Ascending aorta (tissue), 2 donors: ENCODE measurements at regions not wholly inside any gene's neighbourhood (a gene's known extent, or its start where the extent isn't known, plus 50 kb on each side); places are given as distances from the start of the nearest gene placed in this dataset.

Source experiments
- DNase-seq, 2 donors: peaks; one replicate each; pipeline ENCODE4 v3.0.0-alpha.2; 2019; ENCODE audit warnings: low spot score in 2 of 2
- H3K27ac ChIP-seq, 2 donors: fragments of 200-600 bp; sonication (generic); one replicate each; pipeline ENCODE4 v1.5.1; 2016 to 2017; ENCODE audit warnings: mild to moderate bottlenecking in 1 of 2
- H3K27me3 ChIP-seq: fragments of 200-600 bp; sonication (generic); one replicate; pipeline ENCODE4 v1.5.1; 2017
- H3K36me3 ChIP-seq, 2 donors: fragments of 200-600 bp; sonication (generic); one replicate each; pipeline ENCODE4 v1.5.1; 2016
- H3K4me1 ChIP-seq, 2 donors: fragments of 200-600 bp; sonication (generic); one replicate each; pipeline ENCODE4 v1.5.1; 2016 to 2017; ENCODE audit warnings: mild to moderate bottlenecking in 1 of 2
- H3K4me3 ChIP-seq, 2 donors: fragments of 200-600 bp; sonication (generic); one replicate each; pipeline ENCODE4 v1.5.1; 2016 to 2017; ENCODE audit warnings: mild to moderate bottlenecking in 1 of 2
- H3K9me3 ChIP-seq, 2 donors: fragments of 200-600 bp; sonication (generic); one replicate each; pipeline ENCODE4 v1.5.1; 2016
- intact Hi-C: fragments of 100-400 bp; cut with DNase I; formaldehyde crosslinking; loops from one replicate; pipeline ENCODE4 v1.15.1; 2023
- TF ChIP-seq, protein P1 (sequence below), 3 experiments: fragments of 200-600 bp in 2 of 3; fragments of 450-650 bp in 1 of 3; sonication (generic) in 2 of 3; IDR thresholded peaks; one replicate each; pipeline ENCODE4 v1.5.1; 2016 to 2019; ENCODE audit warnings: antibody characterized with exemption in 3 of 3, mild to moderate bottlenecking in 1 of 3, moderate library complexity in 1 of 3

DNA sequence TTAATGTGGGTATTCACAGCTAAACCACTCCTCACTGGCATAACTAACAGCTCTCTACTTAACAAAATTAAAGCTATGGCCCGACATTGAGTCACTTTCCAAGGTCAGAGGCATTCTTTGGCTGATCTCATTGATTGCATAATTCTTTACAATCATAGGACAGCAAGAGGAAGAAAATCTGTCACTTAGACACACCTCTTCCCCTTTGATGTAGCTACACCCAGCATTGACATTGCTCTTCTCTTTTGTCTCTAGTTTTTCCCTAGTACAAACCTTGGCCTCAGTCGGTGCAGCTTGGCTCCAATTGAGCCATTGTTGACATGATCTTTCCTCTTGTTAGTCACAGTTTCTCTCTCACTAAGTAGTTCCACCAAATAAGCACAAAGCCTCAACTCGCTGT is 313.3 kb upstream of the ACTRT1 start:
- no peak overlapping the region for H3K4me3 ChIP-seq
- TF ChIP-seq, protein P1, sequence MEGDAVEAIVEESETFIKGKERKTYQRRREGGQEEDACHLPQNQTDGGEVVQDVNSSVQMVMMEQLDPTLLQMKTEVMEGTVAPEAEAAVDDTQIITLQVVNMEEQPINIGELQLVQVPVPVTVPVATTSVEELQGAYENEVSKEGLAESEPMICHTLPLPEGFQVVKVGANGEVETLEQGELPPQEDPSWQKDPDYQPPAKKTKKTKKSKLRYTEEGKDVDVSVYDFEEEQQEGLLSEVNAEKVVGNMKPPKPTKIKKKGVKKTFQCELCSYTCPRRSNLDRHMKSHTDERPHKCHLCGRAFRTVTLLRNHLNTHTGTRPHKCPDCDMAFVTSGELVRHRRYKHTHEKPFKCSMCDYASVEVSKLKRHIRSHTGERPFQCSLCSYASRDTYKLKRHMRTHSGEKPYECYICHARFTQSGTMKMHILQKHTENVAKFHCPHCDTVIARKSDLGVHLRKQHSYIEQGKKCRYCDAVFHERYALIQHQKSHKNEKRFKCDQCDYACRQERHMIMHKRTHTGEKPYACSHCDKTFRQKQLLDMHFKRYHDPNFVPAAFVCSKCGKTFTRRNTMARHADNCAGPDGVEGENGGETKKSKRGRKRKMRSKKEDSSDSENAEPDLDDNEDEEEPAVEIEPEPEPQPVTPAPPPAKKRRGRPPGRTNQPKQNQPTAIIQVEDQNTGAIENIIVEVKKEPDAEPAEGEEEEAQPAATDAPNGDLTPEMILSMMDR (IDR thresholded peaks at IDR 0.05), result no peak
- H3K9me3 ChIP-seq, result no peaks in the 10 kb centered on the region
- H3K27me3 ChIP-seq, result no peaks in the 10 kb centered on the region
- intact Hi-C loops, result no loop called here
- H3K36me3 ChIP-seq, result no peaks in the 10 kb centered on the region
- H3K27ac ChIP-seq, result no peak overlapping the region
- DNase-seq, result no peak
- H3K4me1 ChIP-seq, result no peaks in the 10 kb centered on the region

DNA sequence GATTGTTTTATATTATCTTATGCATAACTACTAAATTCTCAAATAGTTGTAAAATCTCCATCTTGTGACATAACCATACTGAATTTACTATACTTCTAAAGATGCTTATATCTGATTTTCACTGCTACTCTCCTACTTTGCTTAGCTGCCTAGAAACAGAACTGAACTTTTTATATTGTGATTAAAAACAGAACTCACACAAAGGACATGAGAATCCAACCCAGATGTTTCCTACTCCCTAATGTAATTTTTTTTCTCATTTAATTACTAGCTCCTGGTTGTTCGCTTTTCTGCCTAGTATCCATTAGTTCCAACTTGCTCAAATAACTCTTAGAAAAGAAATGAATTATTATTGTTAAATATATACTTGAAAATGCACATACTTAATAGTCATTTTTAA is 283.5 kb upstream of the ACTRT1 start:
- intact Hi-C loops, result no loop called here
- TF ChIP-seq, protein P1 (IDR thresholded peaks at IDR 0.05), result no peak
- H3K27me3 ChIP-seq, result no peaks in the 10 kb centered on the region

DNA sequence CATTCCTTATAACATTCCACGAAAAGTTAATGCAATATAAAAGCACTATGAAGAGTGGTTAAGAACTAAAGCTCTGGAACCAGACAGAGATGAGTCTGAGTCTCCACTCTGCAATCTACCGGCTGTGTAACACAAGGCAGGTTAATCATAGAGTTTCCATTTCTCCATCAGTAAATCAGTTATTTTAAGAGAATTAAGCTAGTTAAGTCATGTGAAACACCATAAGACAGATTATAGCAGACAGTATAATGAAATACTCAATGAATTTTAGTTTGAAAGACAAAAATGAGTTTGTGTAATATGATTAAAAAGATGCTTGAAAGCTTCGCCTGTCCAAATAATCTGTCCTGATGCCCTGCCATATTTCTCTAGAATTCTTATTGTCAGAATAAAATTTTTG is 282.6 kb upstream of the ACTRT1 start:
- Histone ChIP-seq H3K27ac (no peak overlapping the region), H3K36me3 (no peaks in the 10 kb centered on the region), H3K4me1 (no peaks in the 10 kb centered on the region), H3K4me3 (no peak overlapping the region), H3K27me3 (no peaks in the 10 kb centered on the region), H3K9me3 (peaks cover 0 to 3% of the 10 kb centered on the region in 2 donors)
- DNase-seq, result no peak
- intact Hi-C loops, result no loop called here
- TF ChIP-seq, protein P1 (IDR thresholded peaks at IDR 0.05), result no peak

More for the DNA sequence above, 283.5 kb upstream of the ACTRT1 start:
- H3K4me3 ChIP-seq, result no peak overlapping the region
- H3K4me1 ChIP-seq, result no peaks in the 10 kb centered on the region
- peaks cover 0 to 3% of the 10 kb centered on the region in 2 donors for H3K9me3 ChIP-seq
- no peak overlapping the region for H3K27ac ChIP-seq
- DNase-seq, result no peak
- H3K36me3 ChIP-seq, result no peaks in the 10 kb centered on the region

DNA sequence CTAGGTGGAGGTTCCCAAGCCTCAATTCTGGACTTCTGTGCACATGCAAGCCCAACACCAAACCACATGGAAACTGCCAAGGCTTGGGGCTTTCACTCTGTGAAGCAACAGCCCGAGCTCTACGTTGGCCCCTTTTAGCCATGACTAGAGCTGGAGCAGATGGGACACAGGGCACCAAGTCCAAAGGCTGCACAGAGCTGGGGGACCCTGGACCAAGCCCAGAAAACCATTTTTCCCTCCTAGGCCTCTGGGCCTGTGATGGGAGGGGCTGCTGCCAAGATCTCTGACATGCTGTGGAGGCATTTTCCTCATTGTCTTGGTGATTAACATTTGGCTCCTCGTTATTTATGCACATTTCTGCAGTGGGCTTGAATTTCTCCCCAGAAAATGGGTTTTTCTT is 258.7 kb upstream of the ACTRT1 start:
- DNase-seq, result no peak
- intact Hi-C loops, result no loop called here

DNA sequence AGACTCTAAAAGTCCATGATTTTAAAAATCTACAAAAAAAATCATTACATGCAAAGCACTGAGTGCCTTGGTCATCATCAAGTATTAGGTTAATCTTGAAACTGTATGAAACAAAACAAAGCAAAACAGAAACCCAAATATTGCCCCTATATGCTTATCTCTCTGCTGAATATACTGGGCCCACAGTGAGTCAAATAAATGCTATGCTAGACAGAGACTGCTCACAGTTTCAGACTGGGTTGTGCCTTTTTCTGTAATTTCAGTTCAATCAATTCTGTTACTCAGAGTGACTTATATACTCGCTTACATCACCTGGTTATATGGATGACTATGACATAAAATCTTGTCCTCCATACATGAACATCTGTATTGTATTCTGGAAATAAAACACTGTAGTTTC is 257.1 kb upstream of the ACTRT1 start:
- no peak overlapping the region for H3K4me3 ChIP-seq

More for the DNA sequence above, 258.7 kb upstream of the ACTRT1 start:
- no peak overlapping the region for H3K27ac ChIP-seq
- TF ChIP-seq, protein P1 (IDR thresholded peaks at IDR 0.05), result no peak
- no peaks in the 10 kb centered on the region for H3K27me3 ChIP-seq
- no peaks in the 10 kb centered on the region for H3K9me3 ChIP-seq
- no peaks in the 10 kb centered on the region for H3K36me3 ChIP-seq
- H3K4me3 ChIP-seq, result no peak overlapping the region
- no peaks in the 10 kb centered on the region for H3K4me1 ChIP-seq

More for the DNA sequence above, 257.1 kb upstream of the ACTRT1 start:
- no peaks in the 10 kb centered on the region for H3K27me3 ChIP-seq
- TF ChIP-seq, protein P1 (IDR thresholded peaks at IDR 0.05), result no peak
- no peaks in the 10 kb centered on the region for H3K9me3 ChIP-seq
- H3K36me3 ChIP-seq, result no peaks in the 10 kb centered on the region
- intact Hi-C loops, result no loop called here
- no peaks in the 10 kb centered on the region for H3K4me1 ChIP-seq
- DNase-seq, result no peak
- H3K27ac ChIP-seq, result no peak overlapping the region
